NT2/D1 (cell line): ENCODE measurements at regions not wholly inside any gene's neighbourhood (a gene's known extent, or its start where the extent isn't known, plus 50 kb on each side); places are given as distances from the start of the nearest gene placed in this dataset.

ENCODE experiments used
- SUZ12 ChIP-seq: IDR thresholded peaks from 2 replicates; pipeline ENCODE4 v1.6.1; 2011; ENCODE audit not compliant: insufficient read length, insufficient read depth; ENCODE audit errors: extremely low read depth
- YY1 ChIP-seq: IDR thresholded peaks from 2 replicates; pipeline ENCODE4 v1.6.1; 2011; ENCODE audit not compliant: insufficient read length, insufficient read depth
- ZNF274 ChIP-seq: IDR thresholded peaks from 2 replicates; pipeline ENCODE4 v1.6.1; 2011; ENCODE audit warnings: mild to moderate bottlenecking, low read depth, low read length

DNA sequence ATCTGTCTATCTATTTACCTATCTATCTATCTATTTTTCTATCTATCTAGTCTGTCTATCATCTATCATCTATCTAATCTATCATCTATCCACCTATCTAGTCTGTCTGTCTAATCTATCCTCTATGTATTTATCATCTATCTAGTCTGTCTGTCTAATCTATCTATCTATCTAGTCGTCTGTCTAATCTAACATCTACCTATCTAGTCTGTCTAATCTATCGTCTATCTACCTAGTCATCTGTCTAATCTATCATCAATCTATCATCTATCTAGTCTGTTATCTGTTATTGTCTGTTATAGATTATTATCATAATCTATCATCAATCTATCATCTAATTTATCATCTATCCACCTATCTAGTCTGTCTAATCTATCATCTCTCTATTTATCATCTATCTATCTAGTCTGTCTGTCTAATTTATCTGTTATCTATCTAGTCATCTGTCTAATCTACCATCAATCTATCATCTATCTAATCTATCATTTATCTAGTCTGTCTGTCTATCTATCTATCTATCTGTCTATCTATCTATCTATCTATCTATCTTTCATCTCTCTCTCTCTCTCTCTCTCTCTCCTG lies 80.2 kb upstream of the ZNF618 start:
- TF ChIP-seq ZNF274 (no peak), YY1 (no peak), SUZ12 (no peak)
